ENCODE measurements at regions not wholly inside any gene's neighbourhood (a gene's known extent, or its start where the extent isn't known, plus 50 kb on each side); places are given as distances from the start of the nearest gene placed in this dataset.

GRCh38 chr10:130430291-130430690, 294.1 kb downstream of the GLRX3 start:
- Histone ChIP-seq H3K9me2 (replicated peaks; ENCODE audit: low read depth, low read length) (no peaks in the 10 kb centered on the region), H3K27me3 (ENCODE audit: insufficient read depth, low read length, poor library complexity, severe bottlenecking) (no peaks in the 10 kb centered on the region), H3K36me3 (ENCODE audit: insufficient read depth, low read length) (no peaks in the 10 kb centered on the region), H4K20me1 (ENCODE audit: insufficient read depth, low read length, poor library complexity, severe bottlenecking) (no peaks in the 10 kb centered on the region), H3K9me3 (ENCODE audit: insufficient read depth, low read depth, low read length) (peaks cover 7% of the 10 kb centered on the region; the same call in 1 of the 2 replicates), H3K9ac (ENCODE audit: low read depth, low read length, poor library complexity, severe bottlenecking) (no peak overlapping the region), H2AFZ (ENCODE audit: low read length) (no peak overlapping the region), H3K4me3 (ENCODE audit: low read length, poor library complexity, severe bottlenecking) (no peak overlapping the region), H3K79me2 (ENCODE audit: insufficient read depth, low read length) (no peaks in the 10 kb centered on the region), H3K4me1 (ENCODE audit: insufficient read depth, low read length, poor library complexity, severe bottlenecking) (no peaks in the 10 kb centered on the region), H3F3A (ENCODE audit: low read depth) (no peaks in the 10 kb centered on the region), H3K4me2 (ENCODE audit: low read depth, low read length, poor library complexity, severe bottlenecking) (no peak overlapping the region)
- TF ChIP-seq EZH2phosphoT487 (IDR thresholded peaks at IDR 0.05; ENCODE audit: borderline replicate concordance) = no peak
- TF ChIP-seq, protein P1, sequence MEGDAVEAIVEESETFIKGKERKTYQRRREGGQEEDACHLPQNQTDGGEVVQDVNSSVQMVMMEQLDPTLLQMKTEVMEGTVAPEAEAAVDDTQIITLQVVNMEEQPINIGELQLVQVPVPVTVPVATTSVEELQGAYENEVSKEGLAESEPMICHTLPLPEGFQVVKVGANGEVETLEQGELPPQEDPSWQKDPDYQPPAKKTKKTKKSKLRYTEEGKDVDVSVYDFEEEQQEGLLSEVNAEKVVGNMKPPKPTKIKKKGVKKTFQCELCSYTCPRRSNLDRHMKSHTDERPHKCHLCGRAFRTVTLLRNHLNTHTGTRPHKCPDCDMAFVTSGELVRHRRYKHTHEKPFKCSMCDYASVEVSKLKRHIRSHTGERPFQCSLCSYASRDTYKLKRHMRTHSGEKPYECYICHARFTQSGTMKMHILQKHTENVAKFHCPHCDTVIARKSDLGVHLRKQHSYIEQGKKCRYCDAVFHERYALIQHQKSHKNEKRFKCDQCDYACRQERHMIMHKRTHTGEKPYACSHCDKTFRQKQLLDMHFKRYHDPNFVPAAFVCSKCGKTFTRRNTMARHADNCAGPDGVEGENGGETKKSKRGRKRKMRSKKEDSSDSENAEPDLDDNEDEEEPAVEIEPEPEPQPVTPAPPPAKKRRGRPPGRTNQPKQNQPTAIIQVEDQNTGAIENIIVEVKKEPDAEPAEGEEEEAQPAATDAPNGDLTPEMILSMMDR (conservative IDR thresholded peaks at IDR 0.05; ENCODE audit: low read length) = no peak

- no peaks in the 10 kb centered on the region for H3K27me3 ChIP-seq (ENCODE audit: insufficient read depth, low read length, poor library complexity, severe bottlenecking)
- H3K9me3 ChIP-seq (ENCODE audit: insufficient read depth, low read depth, low read length) = peaks cover 7% of the 10 kb centered on the region; the same call in 1 of the 2 replicates
These were observed 294.9 kb downstream of the GLRX3 start for GRCh38 chr10:130430852-130431704.

GRCh38 chr10:130432271-130432670, 296.1 kb downstream of the GLRX3 start:
- Histone ChIP-seq H3K4me2 (ENCODE audit: low read depth, low read length, poor library complexity, severe bottlenecking) (no peak overlapping the region), H3F3A (ENCODE audit: low read depth) (no peaks in the 10 kb centered on the region), H3K9ac (ENCODE audit: low read depth, low read length, poor library complexity, severe bottlenecking) (no peak overlapping the region), H3K79me2 (ENCODE audit: insufficient read depth, low read length) (no peaks in the 10 kb centered on the region), H3K27me3 (ENCODE audit: insufficient read depth, low read length, poor library complexity, severe bottlenecking) (no peaks in the 10 kb centered on the region), H3K4me3 (ENCODE audit: low read length, poor library complexity, severe bottlenecking) (no peak overlapping the region), H3K9me2 (replicated peaks; ENCODE audit: low read depth, low read length) (no peaks in the 10 kb centered on the region), H4K20me1 (ENCODE audit: insufficient read depth, low read length, poor library complexity, severe bottlenecking) (no peaks in the 10 kb centered on the region), H2AFZ (ENCODE audit: low read length) (no peak overlapping the region), H3K4me1 (ENCODE audit: insufficient read depth, low read length, poor library complexity, severe bottlenecking) (no peaks in the 10 kb centered on the region), H3K36me3 (ENCODE audit: insufficient read depth, low read length) (no peaks in the 10 kb centered on the region), H3K9me3 (ENCODE audit: insufficient read depth, low read depth, low read length) (peaks cover 7% of the 10 kb centered on the region; the same call in 1 of the 2 replicates)
- TF ChIP-seq, protein P1 (conservative IDR thresholded peaks at IDR 0.05; ENCODE audit: low read length) = no peak

More at GRCh38 chr10:130430852-130431704, 294.9 kb downstream of the GLRX3 start:
- Histone ChIP-seq H4K20me1 (ENCODE audit: insufficient read depth, low read length, poor library complexity, severe bottlenecking) (no peaks in the 10 kb centered on the region), H3K4me3 (ENCODE audit: low read length, poor library complexity, severe bottlenecking) (no peak overlapping the region), H3F3A (ENCODE audit: low read depth) (no peaks in the 10 kb centered on the region), H3K9ac (ENCODE audit: low read depth, low read length, poor library complexity, severe bottlenecking) (no peak overlapping the region), H3K9me2 (replicated peaks; ENCODE audit: low read depth, low read length) (no peaks in the 10 kb centered on the region), H2AFZ (ENCODE audit: low read length) (no peak overlapping the region), H3K4me1 (ENCODE audit: insufficient read depth, low read length, poor library complexity, severe bottlenecking) (no peaks in the 10 kb centered on the region), H3K36me3 (ENCODE audit: insufficient read depth, low read length) (no peaks in the 10 kb centered on the region), H3K79me2 (ENCODE audit: insufficient read depth, low read length) (no peaks in the 10 kb centered on the region), H3K4me2 (ENCODE audit: low read depth, low read length, poor library complexity, severe bottlenecking) (no peak overlapping the region)
- TF ChIP-seq, protein P1 (conservative IDR thresholded peaks at IDR 0.05; ENCODE audit: low read length) = no peak
- TF ChIP-seq EZH2phosphoT487 (IDR thresholded peaks at IDR 0.05; ENCODE audit: borderline replicate concordance) = no peak
